Neural cell (in vitro differentiated cells): ENCODE measurements at regions not wholly inside any gene's neighbourhood (a gene's known extent, or its start where the extent isn't known, plus 50 kb on each side); places are given as distances from the start of the nearest gene placed in this dataset.

Experiments
- H2AFZ ChIP-seq: fragments of 200-600, 300-800 bp; sonication (generic), shearing (Covaris generic); 2 replicates; pipeline ENCODE4 v1.6.0; 2014; ENCODE audit warnings: low read depth, mild to moderate bottlenecking, antibody characterized with exemption, low read length, moderate library complexity
- H3F3A ChIP-seq: fragments of 200-600 bp; shearing (Covaris generic); 2 replicates; pipeline ENCODE4 v1.6.1; 2016; ENCODE audit warnings: mild to moderate bottlenecking, moderate library complexity, mixed read lengths, antibody characterized with exemption, low read length; ENCODE audit not compliant: insufficient read depth, poor library complexity, severe bottlenecking
- H3K27ac ChIP-seq: fragments of 200-600, 300-800 bp; sonication (generic), shearing (Covaris generic); 2 replicates; pipeline ENCODE4 v1.5.1; 2014; ENCODE audit warnings: mild to moderate bottlenecking, low read length, moderate library complexity
- H3K27me3 ChIP-seq: fragments of 300-800, 200-600 bp; sonication (generic), shearing (Covaris generic); 2 replicates; pipeline ENCODE4 v1.6.0; 2014; ENCODE audit warnings: mild to moderate bottlenecking, low read depth, low read length, moderate library complexity; ENCODE audit not compliant: insufficient read depth
- H3K36me3 ChIP-seq: fragments of 300-800, 200-600 bp; sonication (generic), shearing (Covaris generic); 2 replicates; pipeline ENCODE4 v1.5.1; 2014; ENCODE audit warnings: mild to moderate bottlenecking, antibody characterized with exemption, low read length, moderate library complexity; ENCODE audit not compliant: insufficient read depth
- H3K4me2 ChIP-seq: fragments of 300-800, 200-600 bp; sonication (generic), shearing (Covaris generic); 2 replicates; pipeline ENCODE4 v1.6.0; 2014; ENCODE audit warnings: mild to moderate bottlenecking, low read length
- H3K4me3 ChIP-seq: fragments of 300-800, 200-600 bp; sonication (generic), shearing (Covaris generic); 2 replicates; pipeline ENCODE4 v1.5.1; 2014; ENCODE audit warnings: mild to moderate bottlenecking, low read length, moderate library complexity
- H3K79me2 ChIP-seq: fragments of 200-600 bp; shearing (Covaris generic); replicated peaks from 2 replicates; pipeline ENCODE4 v1.6.0; 2014; ENCODE audit warnings: mild to moderate bottlenecking, low read length, moderate library complexity; ENCODE audit not compliant: insufficient read depth
- H3K9ac ChIP-seq: fragments of 300-800, 200-600 bp; sonication (generic), shearing (Covaris generic); 2 replicates; pipeline ENCODE4 v1.6.1; 2016; ENCODE audit warnings: mild to moderate bottlenecking, low read length, mixed read lengths
- H3K9me2 ChIP-seq: fragments of 200-600 bp; shearing (Covaris generic); 2 replicates; pipeline ENCODE4 v1.6.1; 2016; ENCODE audit warnings: mild to moderate bottlenecking, low read length, mixed read lengths; ENCODE audit not compliant: insufficient read depth
- H3K9me3 ChIP-seq: fragments of 200-600, 300-800 bp; sonication (generic), shearing (Covaris generic); 2 replicates; pipeline ENCODE4 v1.6.1; 2016; ENCODE audit warnings: mild to moderate bottlenecking, mixed run types, low read length, moderate library complexity, mixed read lengths
- H4K20me1 ChIP-seq: fragments of 200-600 bp; shearing (Covaris generic); 2 replicates; pipeline ENCODE4 v1.6.1; 2016; ENCODE audit warnings: mild to moderate bottlenecking, mixed run types; ENCODE audit not compliant: insufficient read depth
- EP300 ChIP-seq: fragments of 450-650 bp; conservative IDR thresholded peaks from 2 replicates; pipeline ENCODE4 v1.6.1; 2014; ENCODE audit warnings: antibody characterized with exemption, mild to moderate bottlenecking, moderate library complexity; ENCODE audit not compliant: poor library complexity, severe bottlenecking
- EZH2 ChIP-seq: fragments of 200-600, 300-800 bp; shearing (Covaris generic), sonication (generic); IDR thresholded peaks from 2 replicates; pipeline ENCODE4 v1.6.1; 2014; ENCODE audit warnings: antibody characterized with exemption, low read length, borderline replicate concordance, mild to moderate bottlenecking; ENCODE audit not compliant: insufficient read depth, poor library complexity, severe bottlenecking
- MXI1 ChIP-seq: fragments of 450-650 bp; conservative IDR thresholded peaks from 2 replicates; pipeline ENCODE4 v1.6.1; 2014; ENCODE audit warnings: antibody characterized with exemption, mild to moderate bottlenecking; ENCODE audit not compliant: poor library complexity, severe bottlenecking
- POLR2AphosphoS5 ChIP-seq: IDR thresholded peaks from 2 replicates; pipeline ENCODE4 v1.6.1; 2012
- RAD21 ChIP-seq: fragments of 450-650 bp; conservative IDR thresholded peaks from 2 replicates; pipeline ENCODE4 v1.6.1; 2014; ENCODE audit warnings: antibody characterized with exemption, mild to moderate bottlenecking, moderate library complexity
- REST ChIP-seq: IDR thresholded peaks from 2 replicates; pipeline ENCODE4 v1.6.1; 2012; ENCODE audit warnings: borderline replicate concordance
- SMC3 ChIP-seq: fragments of 450-650 bp; conservative IDR thresholded peaks from 2 replicates; pipeline ENCODE4 v1.6.1; 2014; ENCODE audit warnings: antibody characterized with exemption, mild to moderate bottlenecking, moderate library complexity; ENCODE audit not compliant: poor library complexity
- TAF1 ChIP-seq: IDR thresholded peaks from 2 replicates; pipeline ENCODE4 v1.6.1; 2012; ENCODE audit warnings: low read depth
- TF ChIP-seq, protein P1 (sequence below): fragments of 450-650 bp; IDR thresholded peaks from 2 replicates; pipeline ENCODE4 v1.5.1; 2014; ENCODE audit warnings: antibody characterized with exemption, mild to moderate bottlenecking, moderate library complexity; ENCODE audit not compliant: poor library complexity, severe bottlenecking

GRCh38 chr13:88086577-88086976, 415.4 kb downstream of the SLITRK5 start:
- Histone ChIP-seq H3K9me2 (no peaks in the 10 kb centered on the region), H4K20me1 (no peaks in the 10 kb centered on the region), H3K4me3 (no peak overlapping the region), H2AFZ (no peak overlapping the region), H3F3A (no peaks in the 10 kb centered on the region), H3K27me3 (no peaks in the 10 kb centered on the region), H3K9me3 (no peaks in the 10 kb centered on the region), H3K9ac (no peak overlapping the region), H3K27ac (no peak overlapping the region), H3K36me3 (no peaks in the 10 kb centered on the region), H3K4me2 (no peak overlapping the region), H3K79me2 (no peaks in the 10 kb centered on the region)
- TF ChIP-seq TAF1 = no peak
- no peak for TF ChIP-seq POLR2AphosphoS5
- no peak for TF ChIP-seq MXI1
- TF ChIP-seq SMC3 = no peak
- TF ChIP-seq RAD21 = no peak

- Histone ChIP-seq H3K9me3 (no peaks in the 10 kb centered on the region), H3K27me3 (no peaks in the 10 kb centered on the region), H3K9me2 (no peaks in the 10 kb centered on the region), H3K9ac (no peak overlapping the region), H3K79me2 (no peaks in the 10 kb centered on the region), H2AFZ (no peak overlapping the region), H3K4me3 (no peak overlapping the region), H3K36me3 (no peaks in the 10 kb centered on the region), H4K20me1 (no peaks in the 10 kb centered on the region), H3K27ac (no peak overlapping the region), H3F3A (no peaks in the 10 kb centered on the region), H3K4me2 (no peak overlapping the region)
- TF ChIP-seq EP300 (peak; percentile 60), EZH2 (no peak)
These were observed 426.4 kb downstream of the SLITRK5 start for GRCh38 chr13:88097541-88097940.

GRCh38 chr13:88103824-88104223, 432.7 kb downstream of the SLITRK5 start:
- H3K4me2 ChIP-seq = no peak overlapping the region
- no peaks in the 10 kb centered on the region for H3K9me2 ChIP-seq
- no peak overlapping the region for H2AFZ ChIP-seq
- no peaks in the 10 kb centered on the region for H3K36me3 ChIP-seq
- no peaks in the 10 kb centered on the region for H3K9me3 ChIP-seq
- no peak overlapping the region for H3K27ac ChIP-seq
- no peaks in the 10 kb centered on the region for H3F3A ChIP-seq
- H3K79me2 ChIP-seq = no peaks in the 10 kb centered on the region
- H3K27me3 ChIP-seq = no peaks in the 10 kb centered on the region
- no peak overlapping the region for H3K9ac ChIP-seq
- H3K4me3 ChIP-seq = no peak overlapping the region
- no peaks in the 10 kb centered on the region for H4K20me1 ChIP-seq
- TF ChIP-seq REST (no peak), SMC3 (no peak), EP300 (no peak), RAD21 (no peak), TAF1 (no peak), EZH2 (no peak), POLR2AphosphoS5 (no peak), MXI1 (no peak)
- TF ChIP-seq, protein P1, sequence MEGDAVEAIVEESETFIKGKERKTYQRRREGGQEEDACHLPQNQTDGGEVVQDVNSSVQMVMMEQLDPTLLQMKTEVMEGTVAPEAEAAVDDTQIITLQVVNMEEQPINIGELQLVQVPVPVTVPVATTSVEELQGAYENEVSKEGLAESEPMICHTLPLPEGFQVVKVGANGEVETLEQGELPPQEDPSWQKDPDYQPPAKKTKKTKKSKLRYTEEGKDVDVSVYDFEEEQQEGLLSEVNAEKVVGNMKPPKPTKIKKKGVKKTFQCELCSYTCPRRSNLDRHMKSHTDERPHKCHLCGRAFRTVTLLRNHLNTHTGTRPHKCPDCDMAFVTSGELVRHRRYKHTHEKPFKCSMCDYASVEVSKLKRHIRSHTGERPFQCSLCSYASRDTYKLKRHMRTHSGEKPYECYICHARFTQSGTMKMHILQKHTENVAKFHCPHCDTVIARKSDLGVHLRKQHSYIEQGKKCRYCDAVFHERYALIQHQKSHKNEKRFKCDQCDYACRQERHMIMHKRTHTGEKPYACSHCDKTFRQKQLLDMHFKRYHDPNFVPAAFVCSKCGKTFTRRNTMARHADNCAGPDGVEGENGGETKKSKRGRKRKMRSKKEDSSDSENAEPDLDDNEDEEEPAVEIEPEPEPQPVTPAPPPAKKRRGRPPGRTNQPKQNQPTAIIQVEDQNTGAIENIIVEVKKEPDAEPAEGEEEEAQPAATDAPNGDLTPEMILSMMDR = no peak
